Left lung (tissue), 4 donors: ENCODE measurements at regions not wholly inside any gene's neighbourhood (a gene's known extent, or its start where the extent isn't known, plus 50 kb on each side); places are given as distances from the start of the nearest gene placed in this dataset.

ENCODE experiments used
- ATAC-seq: fragments of 200-7000 bp; cut with Tn5 transposase; one replicate; pipeline ENCODE4 v1.9.1; 2020; ENCODE audit warnings: moderate library complexity
- DNase-seq, 4 donors: peaks; one replicate each; pipeline ENCODE4 v3.0.0-alpha.2; 2013 to 2020
- H3K27ac ChIP-seq, 2 donors: fragments of 200-600 bp; sonication (generic) in 1 of 2; one replicate each; pipeline versions ENCODE4 v1.5.0 to v1.8.0; 2020 to 2021
- H3K27me3 ChIP-seq, 2 donors: fragments of 200-600 bp; sonication (generic) in 1 of 2; one replicate each; pipeline versions ENCODE4 v1.5.0 to v1.8.0; 2020 to 2021
- H3K36me3 ChIP-seq, 2 donors: fragments of 200-600 bp; sonication (generic) in 1 of 2; one replicate each; pipeline versions ENCODE4 v1.5.0 to v1.8.0; 2020 to 2021
- H3K4me1 ChIP-seq, 2 donors: fragments of 200-600 bp; one replicate each; pipeline ENCODE4 v1.8.0; 2021
- H3K4me3 ChIP-seq, 2 donors: fragments of 200-600 bp; sonication (generic) in 1 of 2; one replicate each; pipeline versions ENCODE4 v1.5.0 to v1.8.0; 2020 to 2021; ENCODE audit warnings: mild to moderate bottlenecking in 1 of 2
- H3K9me3 ChIP-seq, 2 donors: fragments of 200-600 bp; sonication (generic) in 1 of 2; one replicate each; pipeline versions ENCODE4 v1.5.0 to v1.8.0; 2020 to 2021
- intact Hi-C, 2 donors: fragments of 100-400 bp; cut with DNase I; formaldehyde crosslinking; loops; one replicate each; pipeline versions ENCODE4 v1.11.2 to v1.14.2; 2022
- TF ChIP-seq, protein P1 (sequence below), 2 donors: fragments of 200-600 bp; sonication (generic) in 1 of 2; IDR thresholded peaks; one replicate each; pipeline versions ENCODE4 v1.5.0 to v1.8.0; 2021; ENCODE audit warnings: antibody characterized with exemption in 2 of 2
- donor health status: DM: no; HTN: yes; CAD: no.
- donor health status: DM: no; HTN: no; CAD: no.

DNA sequence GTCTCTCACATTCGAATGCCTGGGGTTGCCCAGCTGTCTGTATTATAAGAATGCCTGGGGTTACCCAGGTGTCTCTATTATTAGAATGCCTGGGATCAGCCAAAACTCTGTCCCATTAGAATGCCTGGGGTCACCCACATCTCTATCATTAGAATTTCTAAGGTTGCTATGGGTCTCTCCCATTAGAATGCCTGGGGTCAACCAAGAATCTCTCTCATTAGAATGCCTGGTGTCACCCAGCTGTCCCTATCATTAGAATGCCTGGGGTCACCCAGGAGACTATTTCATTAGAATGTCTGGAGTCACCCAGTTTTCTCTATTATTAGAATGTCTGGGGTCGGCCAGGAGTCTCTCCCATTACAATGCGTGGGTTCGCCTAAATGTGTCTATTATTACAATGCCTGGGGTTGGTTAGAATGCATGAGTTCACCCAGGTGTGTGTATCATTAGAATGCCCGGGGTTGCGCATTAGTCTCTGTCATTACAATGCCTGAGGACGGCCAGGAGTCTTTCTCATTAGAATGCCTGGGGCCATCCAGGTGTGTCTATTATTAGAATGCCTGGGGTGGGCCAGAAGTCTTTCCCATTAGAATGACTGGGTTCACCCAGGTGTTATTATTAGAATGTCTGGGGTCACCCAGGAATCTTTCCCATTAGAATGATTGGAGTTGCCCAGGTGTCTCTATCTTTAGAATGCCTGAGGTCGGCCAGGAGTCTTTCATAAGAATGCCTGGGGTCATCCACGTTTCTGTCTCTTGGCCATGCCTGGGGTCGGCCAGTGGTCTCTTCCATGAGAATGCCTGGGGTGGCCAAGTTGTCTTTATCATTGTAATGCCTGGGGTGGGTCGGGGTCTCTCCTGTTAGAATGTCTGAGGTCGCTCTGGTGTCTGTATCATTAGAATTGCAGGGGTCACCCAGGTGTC lies 59.6 kb downstream of the RNF187 start:
- intact Hi-C loops: no loop called here
- no peak for DNase-seq
- ATAC-seq: no peak
- no peaks in the 10 kb centered on the region for H3K4me1 ChIP-seq
- no peak overlapping the region for H3K4me3 ChIP-seq
- no peak overlapping the region for H3K27ac ChIP-seq
- TF ChIP-seq, protein P1, sequence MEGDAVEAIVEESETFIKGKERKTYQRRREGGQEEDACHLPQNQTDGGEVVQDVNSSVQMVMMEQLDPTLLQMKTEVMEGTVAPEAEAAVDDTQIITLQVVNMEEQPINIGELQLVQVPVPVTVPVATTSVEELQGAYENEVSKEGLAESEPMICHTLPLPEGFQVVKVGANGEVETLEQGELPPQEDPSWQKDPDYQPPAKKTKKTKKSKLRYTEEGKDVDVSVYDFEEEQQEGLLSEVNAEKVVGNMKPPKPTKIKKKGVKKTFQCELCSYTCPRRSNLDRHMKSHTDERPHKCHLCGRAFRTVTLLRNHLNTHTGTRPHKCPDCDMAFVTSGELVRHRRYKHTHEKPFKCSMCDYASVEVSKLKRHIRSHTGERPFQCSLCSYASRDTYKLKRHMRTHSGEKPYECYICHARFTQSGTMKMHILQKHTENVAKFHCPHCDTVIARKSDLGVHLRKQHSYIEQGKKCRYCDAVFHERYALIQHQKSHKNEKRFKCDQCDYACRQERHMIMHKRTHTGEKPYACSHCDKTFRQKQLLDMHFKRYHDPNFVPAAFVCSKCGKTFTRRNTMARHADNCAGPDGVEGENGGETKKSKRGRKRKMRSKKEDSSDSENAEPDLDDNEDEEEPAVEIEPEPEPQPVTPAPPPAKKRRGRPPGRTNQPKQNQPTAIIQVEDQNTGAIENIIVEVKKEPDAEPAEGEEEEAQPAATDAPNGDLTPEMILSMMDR (IDR thresholded peaks at IDR 0.05): no peak
- H3K9me3 ChIP-seq: no peaks in the 10 kb centered on the region
- H3K27me3 ChIP-seq: peaks cover 0 to 12% of the 10 kb centered on the region in 2 donors
- H3K36me3 ChIP-seq: no peaks in the 10 kb centered on the region

DNA sequence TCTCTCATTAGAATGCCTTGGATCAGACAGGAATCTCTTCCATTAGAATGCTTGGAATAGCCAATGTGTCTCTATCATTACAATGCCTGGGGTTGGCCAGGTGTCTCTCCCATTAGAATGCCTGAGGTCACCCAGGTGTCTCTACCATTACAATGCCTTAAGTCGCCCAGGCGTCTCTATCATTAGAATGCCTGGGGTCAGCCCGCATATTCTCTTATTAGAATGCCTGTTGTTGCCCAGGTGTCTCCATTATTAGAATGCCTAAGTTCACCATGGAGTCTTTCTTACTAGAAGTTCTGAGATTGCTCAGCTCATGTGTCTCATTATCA lies 60.2 kb downstream of the RNF187 start:
- no peak for DNase-seq

DNA sequence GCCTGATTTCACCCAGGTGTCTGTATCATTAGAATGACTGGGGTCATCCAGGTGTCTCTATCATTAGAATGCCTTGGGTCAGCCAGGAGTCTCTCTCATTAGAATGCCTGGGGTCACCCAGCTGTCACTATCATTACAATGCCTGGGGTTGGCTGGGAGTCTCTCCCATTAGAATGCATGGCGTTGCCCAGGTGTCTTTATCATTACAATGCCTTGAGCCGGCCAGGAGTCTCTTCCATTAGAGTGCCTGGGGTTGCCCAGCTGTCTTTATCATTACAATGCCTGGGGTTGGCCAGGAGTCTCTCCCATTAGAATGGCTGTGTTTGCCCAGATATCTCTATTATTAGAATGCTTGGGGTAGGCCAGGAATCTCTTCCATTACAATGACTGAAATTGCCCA lies 61.6 kb downstream of the RNF187 start:
- ATAC-seq (no peak), DNase-seq (no peak)
- no peaks in the 10 kb centered on the region for H3K9me3 ChIP-seq
- H3K27me3 ChIP-seq: peaks cover 0 to 16% of the 10 kb centered on the region in 2 donors
- no peaks in the 10 kb centered on the region for H3K36me3 ChIP-seq
- no peaks in the 10 kb centered on the region for H3K4me1 ChIP-seq
- no peak overlapping the region for H3K4me3 ChIP-seq
- H3K27ac ChIP-seq: no peak overlapping the region
- TF ChIP-seq, protein P1 (IDR thresholded peaks at IDR 0.05): no peak
- intact Hi-C loops: no loop called here

More for the DNA sequence above, 60.2 kb downstream of the RNF187 start:
- Histone ChIP-seq H3K27me3 (peaks cover 0 to 14% of the 10 kb centered on the region in 2 donors), H3K9me3 (no peaks in the 10 kb centered on the region), H3K36me3 (no peaks in the 10 kb centered on the region), H3K27ac (no peak overlapping the region), H3K4me3 (no peak overlapping the region), H3K4me1 (no peaks in the 10 kb centered on the region)
- ATAC-seq: no peak
- intact Hi-C loops: no loop called here
- TF ChIP-seq, protein P1 (IDR thresholded peaks at IDR 0.05): no peak

DNA sequence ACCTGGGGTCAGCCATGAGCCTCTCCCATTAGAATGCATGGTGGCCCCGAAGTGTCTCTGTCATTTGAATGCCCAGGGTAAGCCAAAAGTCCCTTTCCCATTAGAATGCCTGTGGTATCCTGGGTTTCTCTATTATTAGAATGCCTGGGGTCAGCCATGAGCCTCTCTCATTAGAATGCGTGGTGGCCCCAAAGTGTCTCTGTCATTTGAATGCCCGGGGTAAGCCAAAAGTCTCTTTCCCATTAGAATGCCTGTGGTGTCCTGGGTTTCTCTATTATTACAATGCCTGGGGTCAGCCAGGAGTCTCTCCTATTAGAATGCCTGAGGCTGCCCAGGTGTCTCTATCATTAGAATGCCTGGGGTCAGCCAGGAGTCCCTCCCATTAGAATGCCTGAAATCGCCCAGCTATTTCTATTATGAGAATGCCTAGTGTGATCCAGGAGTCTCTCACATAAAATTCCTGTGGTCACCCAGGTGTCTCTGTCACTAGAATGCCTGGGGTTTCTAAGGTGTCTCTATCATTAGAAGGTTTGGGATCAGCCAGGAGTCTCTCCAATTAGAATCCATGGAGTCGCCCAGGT lies 65.5 kb downstream of the RNF187 start:
- ATAC-seq: no peak
- Histone ChIP-seq H3K4me3 (no peak overlapping the region), H3K4me1 (peaks cover 0 to 3% of the 10 kb centered on the region in 2 donors), H3K36me3 (no peaks in the 10 kb centered on the region), H3K9me3 (peaks cover 0 to 13% of the 10 kb centered on the region in 2 donors), H3K27me3 (peaks cover 0 to 28% of the 10 kb centered on the region in 2 donors), H3K27ac (no peak overlapping the region)
- intact Hi-C loops: no loop called here
- TF ChIP-seq, protein P1 (IDR thresholded peaks at IDR 0.05): no peak
- DNase-seq: no peak

DNA sequence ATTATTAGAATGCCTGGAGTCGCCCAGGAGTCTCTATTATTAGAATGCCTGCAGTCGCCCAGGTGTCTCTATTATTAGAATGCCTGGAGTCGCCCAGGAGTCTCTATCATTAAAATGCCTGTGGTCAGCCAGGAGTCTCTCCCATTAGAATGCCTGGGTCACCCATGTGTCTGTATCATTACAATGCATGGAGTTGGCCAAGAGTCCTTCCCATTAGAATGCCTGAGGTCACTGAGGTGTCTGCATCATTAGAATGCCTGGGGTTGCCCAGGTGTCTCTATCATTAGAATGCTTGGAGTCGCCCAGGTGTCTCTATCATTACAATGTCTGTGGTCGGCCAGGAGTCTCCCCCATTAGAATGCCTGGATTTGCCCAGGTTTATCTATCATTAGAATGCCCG lies 66.9 kb downstream of the RNF187 start:
- H3K36me3 ChIP-seq: no peaks in the 10 kb centered on the region
- no peak for ATAC-seq
- H3K27me3 ChIP-seq: peaks cover 0 to 33% of the 10 kb centered on the region in 2 donors
- intact Hi-C loops: no loop called here
- no peak overlapping the region for H3K4me3 ChIP-seq
- H3K4me1 ChIP-seq: peaks cover 0 to 3% of the 10 kb centered on the region in 2 donors
- no peak for DNase-seq
- TF ChIP-seq, protein P1 (IDR thresholded peaks at IDR 0.05): no peak
- no peak overlapping the region for H3K27ac ChIP-seq
- peaks cover 0 to 15% of the 10 kb centered on the region in 2 donors for H3K9me3 ChIP-seq
